ENCODE measurements at regions not wholly inside any gene's neighbourhood (a gene's known extent, or its start where the extent isn't known, plus 50 kb on each side); places are given as distances from the start of the nearest gene placed in this dataset.

DNA sequence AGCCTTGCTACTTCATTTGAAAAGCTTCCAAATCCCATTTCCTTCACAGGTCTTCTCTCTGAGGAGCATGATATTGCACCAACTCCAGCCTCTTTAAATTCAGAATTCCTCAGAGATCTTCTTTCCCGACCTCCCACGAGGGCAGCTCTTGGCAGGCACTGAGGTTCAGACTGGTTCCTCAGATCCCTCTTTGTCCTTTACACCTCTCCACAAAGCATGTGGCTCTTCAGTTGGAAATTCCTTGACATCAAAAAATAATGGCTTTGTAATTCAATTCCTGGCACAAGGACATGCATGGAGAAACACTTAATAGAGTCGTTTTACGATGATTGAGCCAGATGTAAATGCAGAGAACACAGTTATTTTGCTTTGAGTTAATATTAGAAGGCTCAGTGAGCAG lies 63.2 kb upstream of the TMX1 start:
- no peaks in the 10 kb centered on the region for H3K27me3 ChIP-seq (replicated peaks; ENCODE audit: insufficient read depth, low read depth, low read length, poor library complexity)
- H3K36me3 ChIP-seq (ENCODE audit: insufficient read depth, low read length, poor library complexity, severe bottlenecking): no peaks in the 10 kb centered on the region
- peak; percentile 47 for DNase-seq (ENCODE audit: low spot score)
- H3K4me3 ChIP-seq (ENCODE audit: low read depth, low read length, poor library complexity, severe bottlenecking): no peak overlapping the region
- H3K9me3 ChIP-seq (ENCODE audit: low read depth, low read length, poor library complexity, severe bottlenecking): no peaks in the 10 kb centered on the region
- no TSS peak for BruUV-seq (replicated peaks)
- H3K27ac ChIP-seq (ENCODE audit: low read depth, low read length, poor library complexity, severe bottlenecking): no peak overlapping the region
- ChIA-PET POLR2A (ENCODE audit: low non-redundant PET) (no interaction called here), CTCF (no interaction called here)
- TF ChIP-seq EZH2 (IDR thresholded peaks at IDR 0.05; ENCODE audit: borderline replicate concordance, low read depth, low read length, poor library complexity, severe bottlenecking) (no peak), CTCF (conservative IDR thresholded peaks at IDR 0.05; ENCODE audit: low read depth, low read length) (no peak)
- intact Hi-C loops (cut with micrococcal nuclease; ENCODE audit: unreplicated experiment): no loop called here
- H3K4me1 ChIP-seq (ENCODE audit: insufficient read depth, low read length, poor library complexity, severe bottlenecking): peaks cover 12% of the 10 kb centered on the region

DNA sequence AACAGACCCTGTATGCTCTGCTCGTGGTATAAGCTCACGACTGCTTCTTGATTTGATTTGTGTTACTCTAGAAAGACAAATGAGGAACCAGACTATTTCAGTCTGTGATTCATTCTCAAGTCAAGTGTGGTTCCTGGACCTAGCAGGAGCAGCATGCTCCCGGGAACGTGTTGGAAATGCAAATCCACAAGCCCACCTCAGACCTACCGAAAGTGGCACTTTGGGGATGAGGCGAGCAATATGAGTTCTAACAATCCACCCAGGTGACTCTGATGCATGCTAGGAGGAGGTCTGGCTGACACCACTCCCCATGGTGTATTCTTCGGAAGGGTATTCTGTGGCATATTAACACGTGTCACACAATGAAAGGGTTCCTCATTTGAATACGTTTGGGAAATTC lies 59.5 kb upstream of the TMX1 start:
- H3K27ac ChIP-seq (ENCODE audit: low read depth, low read length, poor library complexity, severe bottlenecking): no peak overlapping the region
- no peaks in the 10 kb centered on the region for H3K9me3 ChIP-seq (ENCODE audit: low read depth, low read length, poor library complexity, severe bottlenecking)
- no TSS peak for BruUV-seq (replicated peaks)
- TF ChIP-seq CTCF (conservative IDR thresholded peaks at IDR 0.05; ENCODE audit: low read depth, low read length) (no peak), EZH2 (IDR thresholded peaks at IDR 0.05; ENCODE audit: borderline replicate concordance, low read depth, low read length, poor library complexity, severe bottlenecking) (no peak)
- H3K4me3 ChIP-seq (ENCODE audit: low read depth, low read length, poor library complexity, severe bottlenecking): no peak overlapping the region
- peaks cover 12% of the 10 kb centered on the region for H3K4me1 ChIP-seq (ENCODE audit: insufficient read depth, low read length, poor library complexity, severe bottlenecking)
- H3K27me3 ChIP-seq (replicated peaks; ENCODE audit: insufficient read depth, low read depth, low read length, poor library complexity): no peaks in the 10 kb centered on the region
- POLR2A ChIA-PET (ENCODE audit: low non-redundant PET): no interaction called here
- CTCF ChIA-PET: no interaction called here
- intact Hi-C loops (cut with micrococcal nuclease; ENCODE audit: unreplicated experiment): no loop called here
- no peaks in the 10 kb centered on the region for H3K36me3 ChIP-seq (ENCODE audit: insufficient read depth, low read length, poor library complexity, severe bottlenecking)
- no peak for DNase-seq (ENCODE audit: low spot score)

- Histone ChIP-seq H3K36me3 (ENCODE audit: insufficient read depth, low read length, poor library complexity, severe bottlenecking) (no peaks in the 10 kb centered on the region), H3K9me3 (ENCODE audit: low read depth, low read length, poor library complexity, severe bottlenecking) (no peaks in the 10 kb centered on the region), H3K27ac (ENCODE audit: low read depth, low read length, poor library complexity, severe bottlenecking) (no peak overlapping the region), H3K4me3 (ENCODE audit: low read depth, low read length, poor library complexity, severe bottlenecking) (no peak overlapping the region), H3K27me3 (replicated peaks; ENCODE audit: insufficient read depth, low read depth, low read length, poor library complexity) (no peaks in the 10 kb centered on the region), H3K4me1 (ENCODE audit: insufficient read depth, low read length, poor library complexity, severe bottlenecking) (no peaks in the 10 kb centered on the region)
- intact Hi-C loops (cut with micrococcal nuclease; ENCODE audit: unreplicated experiment): no loop called here
- peak; percentile 49 for DNase-seq (ENCODE audit: low spot score)
- ChIA-PET CTCF (no interaction called here), POLR2A (ENCODE audit: low non-redundant PET) (no interaction called here)
- TF ChIP-seq EZH2 (IDR thresholded peaks at IDR 0.05; ENCODE audit: borderline replicate concordance, low read depth, low read length, poor library complexity, severe bottlenecking) (no peak), CTCF (conservative IDR thresholded peaks at IDR 0.05; ENCODE audit: low read depth, low read length) (no peak)
- BruUV-seq (replicated peaks): no TSS peak
These were observed 57.9 kb upstream of the TMX1 start for GRCh38 chr14:51182131-51182565.

All from A673 (cell line).